ENCODE measurements at regions not wholly inside any gene's neighbourhood (a gene's known extent, or its start where the extent isn't known, plus 50 kb on each side); places are given as distances from the start of the nearest gene placed in this dataset.

GRCh38 chr3:41104147-41104546 is 95.2 kb upstream of the CTNNB1 start:
- H3K4me3 ChIP-seq (ENCODE audit: low read depth, low read length) = no peak overlapping the region

GRCh38 chr3:41106691-41107090 is 92.6 kb upstream of the CTNNB1 start:
- TF ChIP-seq CTCF (IDR thresholded peaks at IDR 0.05; ENCODE audit: low read depth, low read length, missing control alignments) = no peak
- no peak for DNase-seq (ENCODE audit: low read depth)

More at GRCh38 chr3:41104147-41104546, 95.2 kb upstream of the CTNNB1 start:
- no peak for TF ChIP-seq CTCF (IDR thresholded peaks at IDR 0.05; ENCODE audit: low read depth, low read length, missing control alignments)
- DNase-seq (ENCODE audit: low read depth) = no peak

GRCh38 chr3:41111011-41111410 is 88.3 kb upstream of the CTNNB1 start:
- no peak overlapping the region for H3K4me3 ChIP-seq (ENCODE audit: low read depth, low read length)
- no peak for DNase-seq (ENCODE audit: low read depth)
- no peak for TF ChIP-seq CTCF (IDR thresholded peaks at IDR 0.05; ENCODE audit: low read depth, low read length, missing control alignments)

More at GRCh38 chr3:41106691-41107090, 92.6 kb upstream of the CTNNB1 start:
- H3K4me3 ChIP-seq (ENCODE audit: low read depth, low read length) = no peak overlapping the region

- H3K4me3 ChIP-seq (ENCODE audit: low read depth, low read length) = no peak overlapping the region
- no peak for TF ChIP-seq CTCF (IDR thresholded peaks at IDR 0.05; ENCODE audit: low read depth, low read length, missing control alignments)
- no peak for DNase-seq (ENCODE audit: low read depth)
Observed at GRCh38 chr3:41112466-41112865, 86.8 kb upstream of the CTNNB1 start.

- TF ChIP-seq CTCF (IDR thresholded peaks at IDR 0.05; ENCODE audit: low read depth, low read length, missing control alignments) = no peak
- H3K4me3 ChIP-seq (ENCODE audit: low read depth, low read length) = no peak overlapping the region
- no peak for DNase-seq (ENCODE audit: low read depth)
Observed at GRCh38 chr3:41115069-41115468, 84.2 kb upstream of the CTNNB1 start.

GRCh38 chr3:41116851-41117250 is 82.5 kb upstream of the CTNNB1 start:
- no peak for TF ChIP-seq CTCF (IDR thresholded peaks at IDR 0.05; ENCODE audit: low read depth, low read length, missing control alignments)
- DNase-seq (ENCODE audit: low read depth) = no peak
- H3K4me3 ChIP-seq (ENCODE audit: low read depth, low read length) = no peak overlapping the region

GRCh38 chr3:41117398-41117870 is 81.9 kb upstream of the CTNNB1 start:
- no peak overlapping the region for H3K4me3 ChIP-seq (ENCODE audit: low read depth, low read length)
- TF ChIP-seq CTCF (IDR thresholded peaks at IDR 0.05; ENCODE audit: low read depth, low read length, missing control alignments) = no peak
- peak; percentile 55 for DNase-seq (ENCODE audit: low read depth)

All from GM12864 (cell line).